Large intestine (tissue), 3 donors: ENCODE measurements at regions not wholly inside any gene's neighbourhood (a gene's known extent, or its start where the extent isn't known, plus 50 kb on each side); places are given as distances from the start of the nearest gene placed in this dataset.

Source experiments
- DNase-seq, 2 donors: peaks; one replicate each; pipeline versions ENCODE4 v3.0.0 to v3.0.0-alpha.2; 2013
- H3K27ac ChIP-seq: one replicate; pipeline ENCODE4 v1.5.1; 2013; ENCODE audit warnings: low read length
- H3K27me3 ChIP-seq: 2 replicates; pipeline ENCODE4 v1.6.1; 2013; ENCODE audit warnings: low read length; ENCODE audit not compliant: control insufficient read depth, insufficient read depth
- H3K36me3 ChIP-seq: 2 replicates; pipeline ENCODE4 v1.6.1; 2013; ENCODE audit warnings: low read length; ENCODE audit not compliant: control insufficient read depth, insufficient read depth
- H3K4me1 ChIP-seq: one replicate; pipeline ENCODE4 v1.6.1; 2013; ENCODE audit warnings: low read length; ENCODE audit not compliant: control insufficient read depth, insufficient read depth
- H3K4me3 ChIP-seq: one replicate; pipeline ENCODE4 v1.5.1; 2013; ENCODE audit warnings: low read length
- H3K9me3 ChIP-seq: one replicate; pipeline ENCODE4 v1.6.1; 2013; ENCODE audit warnings: mild to moderate bottlenecking, low read depth, low read length, moderate library complexity; ENCODE audit not compliant: control insufficient read depth
- WGBS: methylation state at CpG from one replicate; pipeline ENCODE4 v1.1.5; 2013; ENCODE audit warnings: low lambda C conversion rate; ENCODE audit not compliant: insufficient coverage; 5-methylcytosine and 5-hydroxymethylcytosine counted together

DNA sequence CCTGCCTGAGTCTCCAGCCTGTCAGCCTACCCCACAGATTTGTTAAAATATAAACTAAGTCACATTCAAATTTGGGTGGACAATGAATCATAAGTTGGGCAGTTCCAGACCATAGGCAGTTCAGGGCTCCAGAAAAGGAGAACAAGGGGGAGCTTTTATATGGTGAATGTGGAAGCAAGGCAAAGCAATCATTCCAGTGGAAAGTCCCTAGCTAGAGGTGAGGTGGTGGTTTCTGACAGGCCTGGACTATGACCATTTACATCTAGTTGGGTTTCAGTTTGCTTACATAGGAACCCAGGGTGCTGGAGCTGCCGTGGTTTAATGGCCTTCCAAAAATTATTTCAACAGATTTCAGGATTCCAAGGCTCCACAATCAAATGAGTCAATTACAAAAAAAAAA, 207.3 kb downstream of the AEBP2 start:
- no CpG with 5 or more reads among the region's 1 CpG for WGBS
- no peaks in the 10 kb centered on the region for H3K27me3 ChIP-seq

DNA sequence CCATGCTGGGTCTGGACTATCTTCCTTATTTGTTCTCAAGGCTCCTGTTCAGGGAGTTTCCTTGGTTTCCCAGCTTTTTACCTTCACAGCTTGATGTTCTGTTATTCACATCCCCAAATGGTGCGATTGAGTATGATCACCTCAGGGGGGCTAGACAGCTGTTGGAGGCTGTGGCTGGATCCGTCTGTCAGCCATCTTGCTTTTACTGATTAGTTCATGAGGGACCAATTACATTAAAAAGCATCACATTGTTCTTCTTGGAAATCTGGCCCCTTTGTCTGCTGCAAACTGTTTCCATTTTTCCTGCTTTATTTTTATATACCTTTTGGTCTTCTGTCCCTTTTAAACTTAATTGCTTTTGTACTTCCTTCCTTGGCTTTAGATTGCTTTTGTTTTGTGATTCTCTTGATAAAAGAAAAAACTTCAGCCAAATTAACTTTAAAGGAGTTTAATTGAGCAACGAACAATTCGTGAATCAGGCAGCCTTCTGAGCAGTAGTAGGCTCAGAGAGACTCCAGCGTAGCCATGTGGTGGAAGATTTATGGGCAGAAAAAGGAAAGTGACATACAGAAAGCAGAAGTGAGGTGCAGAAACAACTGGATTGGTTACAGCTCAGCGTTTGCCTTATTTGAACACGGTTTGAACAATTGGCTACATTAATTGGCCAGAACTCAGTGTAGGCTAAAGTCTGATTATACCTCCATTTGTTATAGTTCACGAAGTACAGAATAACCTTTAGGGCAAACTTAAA, 208.7 kb downstream of the AEBP2 start:
- no peaks in the 10 kb centered on the region for H3K36me3 ChIP-seq
- H3K4me1 ChIP-seq, result no peaks in the 10 kb centered on the region
- DNase-seq, result no peak
- H3K4me3 ChIP-seq, result no peak overlapping the region
- 100% methylated on average over 2 of the region's 8 CpGs for WGBS
- H3K27ac ChIP-seq, result no peak overlapping the region
- H3K9me3 ChIP-seq, result no peaks in the 10 kb centered on the region
- no peaks in the 10 kb centered on the region for H3K27me3 ChIP-seq

More for the DNA sequence above, 207.3 kb downstream of the AEBP2 start:
- Histone ChIP-seq H3K9me3 (no peaks in the 10 kb centered on the region), H3K4me3 (no peak overlapping the region), H3K36me3 (no peaks in the 10 kb centered on the region), H3K27ac (no peak overlapping the region), H3K4me1 (no peaks in the 10 kb centered on the region)
- no peak for DNase-seq

DNA sequence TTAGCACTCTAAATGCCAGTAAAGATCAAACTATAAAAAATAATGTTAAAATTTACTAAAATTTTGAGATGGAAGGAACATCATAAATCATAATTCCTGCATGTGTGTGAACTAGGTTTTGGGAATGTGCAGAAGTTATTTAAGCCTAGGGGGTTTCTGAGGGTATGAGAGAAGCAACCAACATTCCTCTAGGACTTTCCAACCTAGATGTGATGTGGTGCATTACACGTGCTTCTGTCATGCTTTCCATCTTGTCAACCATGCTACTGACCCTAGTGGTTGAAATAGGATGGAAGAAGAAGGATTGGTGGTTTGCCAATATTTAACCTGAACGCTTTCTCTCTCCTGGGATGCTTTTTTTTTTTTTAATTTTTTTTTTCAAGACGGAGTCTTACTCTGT, 209.3 kb downstream of the AEBP2 start:
- Histone ChIP-seq H3K4me3 (no peak overlapping the region), H3K27me3 (no peaks in the 10 kb centered on the region), H3K36me3 (no peaks in the 10 kb centered on the region), H3K27ac (no peak overlapping the region), H3K4me1 (no peaks in the 10 kb centered on the region), H3K9me3 (no peaks in the 10 kb centered on the region)
- no CpG with 5 or more reads among the region's 3 CpGs for WGBS
- no peak for DNase-seq

DNA sequence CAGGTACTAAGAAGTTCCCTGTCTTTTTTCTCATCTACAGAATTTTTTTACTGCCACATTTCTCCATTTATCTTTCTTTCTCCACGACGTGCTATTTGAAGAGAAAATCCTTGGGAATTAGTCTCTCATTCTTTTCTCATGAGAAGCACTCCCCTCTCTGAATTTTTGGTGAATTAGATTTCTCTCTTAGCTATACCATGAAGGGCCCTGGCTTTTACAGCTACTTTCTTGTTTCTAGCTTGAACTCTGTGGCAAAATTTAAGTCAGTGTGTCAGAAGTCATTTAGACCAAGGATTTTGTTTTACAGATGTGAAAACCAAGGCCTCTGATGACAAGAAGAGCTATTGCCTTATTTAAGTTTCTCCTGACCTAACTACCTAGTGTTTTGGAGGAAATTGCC, 213.1 kb downstream of the AEBP2 start:
- Histone ChIP-seq H3K36me3 (no peaks in the 10 kb centered on the region), H3K4me1 (no peaks in the 10 kb centered on the region), H3K4me3 (no peak overlapping the region), H3K9me3 (no peaks in the 10 kb centered on the region), H3K27ac (no peak overlapping the region), H3K27me3 (no peaks in the 10 kb centered on the region)
- DNase-seq, result no peak
- 36% methylated on average over 2 of the region's 2 CpGs for WGBS

DNA sequence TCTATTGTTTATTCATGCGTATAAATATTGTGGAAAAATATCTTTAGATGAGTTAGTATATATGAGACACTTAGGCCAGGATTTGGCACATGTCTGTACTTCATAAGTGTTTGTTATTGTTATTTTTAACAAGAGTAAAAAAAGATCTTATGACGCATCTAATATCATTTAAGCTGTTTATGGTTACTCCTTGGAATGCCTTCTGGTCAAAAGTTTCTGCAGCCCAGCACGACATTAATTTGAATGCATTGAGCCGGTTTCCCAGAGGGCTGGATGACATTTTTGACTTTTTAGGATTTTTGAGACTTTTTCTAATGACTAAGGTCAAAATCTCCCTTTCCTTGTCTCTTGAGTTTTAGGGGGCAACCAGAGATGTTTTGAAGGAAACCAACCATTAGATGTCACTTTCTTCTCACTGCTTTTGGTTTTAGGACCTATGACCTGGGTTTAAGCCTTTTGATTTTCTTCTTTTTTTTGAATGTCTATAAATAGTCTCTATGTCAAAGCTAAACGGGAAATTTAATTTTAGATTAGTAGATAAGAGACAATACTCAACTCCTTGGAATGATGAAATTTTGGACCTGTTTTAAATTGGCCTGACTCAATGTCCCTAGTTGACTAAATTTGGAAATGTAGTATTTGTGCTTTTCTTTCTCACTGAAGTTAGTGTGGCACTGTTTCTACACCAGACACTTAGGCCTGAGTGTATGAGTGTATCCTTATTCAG, 215.5 kb downstream of the AEBP2 start:
- Histone ChIP-seq H3K36me3 (no peaks in the 10 kb centered on the region), H3K4me1 (no peaks in the 10 kb centered on the region), H3K4me3 (no peak overlapping the region), H3K27me3 (no peaks in the 10 kb centered on the region), H3K9me3 (no peaks in the 10 kb centered on the region), H3K27ac (no peak overlapping the region)
- DNase-seq, result no peak
- 43% methylated on average over 1 of the region's 5 CpGs for WGBS

DNA sequence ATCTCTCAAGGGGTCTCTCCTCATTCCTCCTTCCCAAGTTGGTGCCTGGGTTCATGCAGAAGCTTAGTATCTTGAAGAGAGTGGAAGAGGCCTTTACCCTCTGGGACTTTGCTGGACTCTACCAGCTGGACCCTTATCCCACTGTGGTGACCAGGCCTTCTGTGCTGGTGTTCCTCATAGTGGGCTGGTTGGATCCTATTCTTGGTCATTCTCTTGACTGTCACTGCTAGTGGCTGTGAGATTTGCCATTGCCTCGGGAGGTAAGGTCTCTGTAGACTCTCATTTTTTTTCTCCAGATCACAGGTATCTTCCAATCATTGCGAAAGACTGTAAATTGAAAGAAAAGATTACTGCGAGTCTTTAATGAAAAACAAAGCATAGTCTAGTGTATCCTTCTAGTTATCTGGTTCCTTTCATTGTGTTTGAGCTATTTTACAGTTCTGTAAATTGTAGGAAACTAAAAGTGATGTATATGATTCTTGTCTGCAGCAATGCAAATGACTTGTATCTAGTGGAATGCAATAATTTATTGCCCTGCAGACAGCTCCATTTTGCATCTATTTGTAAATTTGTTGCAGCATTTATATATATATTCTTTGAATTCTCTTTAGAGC, 217.9 kb downstream of the AEBP2 start:
- Histone ChIP-seq H3K9me3 (no peaks in the 10 kb centered on the region), H3K4me1 (no peaks in the 10 kb centered on the region), H3K27ac (no peak overlapping the region), H3K36me3 (no peaks in the 10 kb centered on the region), H3K4me3 (no peak overlapping the region), H3K27me3 (no peaks in the 10 kb centered on the region)
- WGBS, result 83% methylated on average over 3 of the region's 3 CpGs
- DNase-seq, result no peak

DNA sequence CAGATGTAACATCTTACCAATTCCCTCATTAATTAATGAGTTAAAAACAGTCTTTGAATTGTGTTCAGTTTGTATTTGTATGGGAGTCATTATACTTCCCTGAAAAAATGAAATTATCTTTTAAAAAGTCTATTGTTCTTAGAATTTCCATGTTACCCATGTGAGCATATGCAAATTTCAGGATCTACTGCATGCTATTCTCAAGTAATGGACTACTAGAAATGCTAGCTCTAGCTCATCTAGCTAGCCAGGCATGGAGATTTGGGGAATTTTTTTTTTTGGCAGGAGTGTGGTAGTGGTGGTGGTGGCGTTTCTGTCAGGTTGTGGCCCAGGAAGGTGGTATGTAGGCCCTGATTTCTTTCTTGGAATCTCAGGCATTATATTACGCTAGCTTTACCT, 218.4 kb downstream of the AEBP2 start:
- H3K4me3 ChIP-seq, result no peak overlapping the region
- no peaks in the 10 kb centered on the region for H3K36me3 ChIP-seq
- H3K4me1 ChIP-seq, result no peaks in the 10 kb centered on the region
- no peak for DNase-seq
- H3K9me3 ChIP-seq, result no peaks in the 10 kb centered on the region
- H3K27ac ChIP-seq, result no peak overlapping the region
- H3K27me3 ChIP-seq, result no peaks in the 10 kb centered on the region
- WGBS, result no CpG with 5 or more reads among the region's 2 CpGs

DNA sequence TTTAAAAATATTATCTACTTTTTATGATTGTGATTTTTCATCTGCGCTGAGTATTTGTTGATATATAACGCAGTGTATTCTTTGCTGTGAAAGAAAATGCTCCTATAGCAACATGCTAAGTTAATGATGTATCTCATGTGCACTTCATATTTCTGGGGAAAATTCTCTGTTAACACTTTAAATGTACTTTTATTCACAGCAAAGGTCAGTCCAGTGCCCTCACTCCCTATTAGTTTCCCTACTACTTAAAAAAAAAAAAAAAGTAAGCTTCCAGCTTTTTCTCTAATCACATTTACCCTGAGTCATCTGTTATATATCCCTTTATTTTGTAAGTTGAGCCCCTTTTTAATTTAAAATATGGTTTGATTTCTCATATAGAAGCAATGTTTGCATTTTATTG, 219.8 kb downstream of the AEBP2 start:
- H3K27ac ChIP-seq, result no peak overlapping the region
- H3K4me1 ChIP-seq, result no peaks in the 10 kb centered on the region
- H3K36me3 ChIP-seq, result no peaks in the 10 kb centered on the region
- H3K9me3 ChIP-seq, result no peaks in the 10 kb centered on the region
- 86% methylated on average over 1 of the region's 2 CpGs for WGBS
- no peaks in the 10 kb centered on the region for H3K27me3 ChIP-seq
- H3K4me3 ChIP-seq, result no peak overlapping the region
- DNase-seq, result no peak

DNA sequence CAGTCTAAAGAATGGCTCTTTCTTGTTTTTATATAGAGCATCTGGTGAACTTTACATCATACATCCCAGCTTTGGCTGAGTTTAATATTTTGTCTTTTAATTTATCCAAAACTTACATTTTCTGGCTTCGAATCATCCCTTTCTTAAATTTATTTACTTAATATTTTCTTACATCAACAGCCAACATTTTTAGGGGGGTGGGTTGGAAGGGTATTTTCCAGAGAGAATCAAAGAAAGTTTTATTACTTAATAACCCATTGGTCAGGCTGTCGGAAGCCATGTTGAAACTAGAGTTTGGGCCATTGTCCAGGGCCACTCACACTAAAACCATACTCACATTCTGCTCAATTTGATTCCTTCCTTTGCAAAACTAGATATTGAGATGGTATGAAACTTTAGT, 220.2 kb downstream of the AEBP2 start:
- H3K27ac ChIP-seq, result no peak overlapping the region
- no peaks in the 10 kb centered on the region for H3K4me1 ChIP-seq
- 100% methylated on average over 1 of the region's 2 CpGs for WGBS
- no peaks in the 10 kb centered on the region for H3K27me3 ChIP-seq
- H3K4me3 ChIP-seq, result no peak overlapping the region
- no peak for DNase-seq
- no peaks in the 10 kb centered on the region for H3K36me3 ChIP-seq
- H3K9me3 ChIP-seq, result no peaks in the 10 kb centered on the region

DNA sequence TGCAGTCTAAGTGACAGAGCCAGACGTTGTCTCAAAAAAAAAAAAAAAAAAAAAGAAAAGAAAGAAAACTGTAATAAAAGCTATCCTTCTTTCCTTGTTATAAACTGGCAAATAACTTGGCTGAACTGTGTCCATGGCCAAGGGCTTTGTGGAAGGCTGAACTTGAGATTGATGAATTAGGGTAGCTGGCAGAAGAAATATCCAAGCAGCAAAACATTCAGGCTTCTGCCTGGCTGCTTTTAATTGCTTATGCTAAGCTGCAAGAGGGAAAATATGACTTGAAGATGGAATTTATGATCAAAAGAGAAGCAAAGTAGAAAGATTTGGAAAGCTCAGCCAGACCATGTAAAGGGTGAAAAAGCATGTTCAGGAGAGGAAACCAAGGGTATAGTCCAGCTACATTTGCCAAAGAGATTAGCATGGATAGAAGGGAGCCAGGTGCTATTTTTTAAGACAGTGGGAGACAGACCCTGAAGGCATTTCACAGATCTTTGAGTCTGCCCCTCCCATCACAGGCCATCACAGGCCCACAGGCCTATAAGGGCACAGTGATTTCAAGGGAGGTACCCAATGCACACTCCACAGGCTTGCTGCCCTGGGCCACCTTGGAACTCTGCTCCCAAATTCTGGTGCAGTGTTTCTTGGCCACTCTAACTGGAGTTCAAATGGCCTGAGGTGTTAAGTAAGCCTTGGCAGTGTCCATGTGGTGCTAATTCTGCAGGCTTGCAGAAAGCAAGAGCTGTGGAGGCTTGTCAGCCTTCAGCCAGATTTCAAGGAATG, 226.0 kb downstream of the AEBP2 start:
- DNase-seq, result no peak
- Histone ChIP-seq H3K27me3 (no peaks in the 10 kb centered on the region), H3K4me3 (no peak overlapping the region), H3K9me3 (no peaks in the 10 kb centered on the region), H3K4me1 (no peaks in the 10 kb centered on the region), H3K36me3 (no peaks in the 10 kb centered on the region), H3K27ac (no peak overlapping the region)
- 67% methylated on average over 1 of the region's 1 CpG for WGBS
